OCI-LY1 (cell line): ENCODE measurements at regions not wholly inside any gene's neighbourhood (a gene's known extent, or its start where the extent isn't known, plus 50 kb on each side); places are given as distances from the start of the nearest gene placed in this dataset.

Experiments
- EZH2 ChIP-seq: fragments of 200-600 bp; sonication (generic), shearing (Covaris generic); IDR thresholded peaks from 2 replicates; pipeline ENCODE4 v1.8.0; 2017; ENCODE audit warnings: borderline replicate concordance, mixed run types, mild to moderate bottlenecking, antibody characterized with exemption, low read length, moderate library complexity, mixed read lengths
- TF ChIP-seq, protein P1 (sequence below): fragments of 200-600 bp; sonication (generic), shearing (Covaris generic); IDR thresholded peaks from 2 replicates; pipeline ENCODE4 v1.5.1; 2017; ENCODE audit warnings: mild to moderate bottlenecking, antibody characterized with exemption, low read length, moderate library complexity, mixed read lengths

GRCh38 chrX:123036401-123036800, 147.7 kb upstream of the GRIA3 start:
- TF ChIP-seq, protein P1, sequence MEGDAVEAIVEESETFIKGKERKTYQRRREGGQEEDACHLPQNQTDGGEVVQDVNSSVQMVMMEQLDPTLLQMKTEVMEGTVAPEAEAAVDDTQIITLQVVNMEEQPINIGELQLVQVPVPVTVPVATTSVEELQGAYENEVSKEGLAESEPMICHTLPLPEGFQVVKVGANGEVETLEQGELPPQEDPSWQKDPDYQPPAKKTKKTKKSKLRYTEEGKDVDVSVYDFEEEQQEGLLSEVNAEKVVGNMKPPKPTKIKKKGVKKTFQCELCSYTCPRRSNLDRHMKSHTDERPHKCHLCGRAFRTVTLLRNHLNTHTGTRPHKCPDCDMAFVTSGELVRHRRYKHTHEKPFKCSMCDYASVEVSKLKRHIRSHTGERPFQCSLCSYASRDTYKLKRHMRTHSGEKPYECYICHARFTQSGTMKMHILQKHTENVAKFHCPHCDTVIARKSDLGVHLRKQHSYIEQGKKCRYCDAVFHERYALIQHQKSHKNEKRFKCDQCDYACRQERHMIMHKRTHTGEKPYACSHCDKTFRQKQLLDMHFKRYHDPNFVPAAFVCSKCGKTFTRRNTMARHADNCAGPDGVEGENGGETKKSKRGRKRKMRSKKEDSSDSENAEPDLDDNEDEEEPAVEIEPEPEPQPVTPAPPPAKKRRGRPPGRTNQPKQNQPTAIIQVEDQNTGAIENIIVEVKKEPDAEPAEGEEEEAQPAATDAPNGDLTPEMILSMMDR = no peak
- TF ChIP-seq EZH2 = no peak
